ENCODE measurements at regions not wholly inside any gene's neighbourhood (a gene's known extent, or its start where the extent isn't known, plus 50 kb on each side); places are given as distances from the start of the nearest gene placed in this dataset.

DNA sequence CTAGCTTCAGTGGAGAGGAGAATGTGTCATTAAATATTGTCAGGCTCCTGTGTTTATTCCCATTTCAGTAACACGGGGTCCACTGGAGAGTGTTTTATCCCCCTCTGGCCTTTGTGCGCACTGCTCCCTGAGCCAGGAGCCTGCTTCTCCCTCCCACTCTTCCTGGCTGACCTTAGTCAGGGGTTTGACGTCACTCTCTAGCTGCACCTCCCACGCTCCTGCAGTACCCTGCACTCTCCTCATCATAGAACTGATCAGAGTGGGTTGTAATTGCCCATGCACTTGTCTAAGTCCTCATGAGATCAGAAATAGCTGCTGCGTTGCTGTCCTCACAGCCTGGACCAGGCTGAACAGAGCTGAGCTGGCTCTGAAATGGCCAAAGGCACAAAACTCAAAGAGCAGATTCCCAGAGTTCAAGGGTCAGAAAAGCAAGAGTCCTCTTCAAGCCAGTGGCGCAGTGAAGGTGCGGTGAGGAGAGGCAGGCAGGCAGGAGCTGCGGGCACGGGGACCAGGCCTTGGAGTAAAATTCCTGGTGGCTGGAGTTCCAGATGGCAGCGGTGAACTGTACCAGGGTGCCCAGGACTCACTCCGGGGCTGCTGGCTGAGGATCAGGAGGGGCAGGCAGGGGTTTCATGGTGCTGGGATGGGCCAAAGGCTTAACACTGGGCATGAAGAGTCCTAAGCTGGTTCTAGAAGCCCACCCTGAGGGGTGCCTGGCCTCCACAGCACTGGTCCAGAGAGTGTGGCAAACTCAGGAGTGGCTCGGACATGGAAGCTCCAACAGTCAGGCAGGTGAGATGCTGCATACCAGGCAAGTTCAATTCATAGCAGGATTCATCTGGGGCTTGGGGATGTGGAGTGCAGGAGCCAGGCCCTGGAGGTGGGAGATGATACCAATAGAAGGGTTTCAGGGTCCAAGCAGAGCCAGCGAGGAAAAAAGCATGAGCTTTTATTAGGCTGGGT lies 170.9 kb downstream of the SCP2D1 start:
- WGBS, 2 donors, result 87% methylated on average over 13 of the region's 13 CpGs
- no peak for DNase-seq (ENCODE audit: low spot score in 2 of 2)
- no peak overlapping the region for H3K4me3 ChIP-seq (ENCODE audit: low read depth, poor library complexity, severe bottlenecking)
- intact Hi-C loops (cut with DNase I; ENCODE audit: low total_unique reads), result no loop called here
- TF ChIP-seq POLR2A (IDR thresholded peaks at IDR 0.05) (no peak), CTCF (IDR thresholded peaks at IDR 0.05) (no peak)

- WGBS, 2 donors, result 86% methylated on average over 3 to 5 of the region's 5 CpGs
- TF ChIP-seq POLR2A (IDR thresholded peaks at IDR 0.05), result no peak
- no peak for TF ChIP-seq CTCF (IDR thresholded peaks at IDR 0.05)
These were observed 172.0 kb downstream of the SCP2D1 start for GRCh38 chr20:18985551-18985950.

DNA sequence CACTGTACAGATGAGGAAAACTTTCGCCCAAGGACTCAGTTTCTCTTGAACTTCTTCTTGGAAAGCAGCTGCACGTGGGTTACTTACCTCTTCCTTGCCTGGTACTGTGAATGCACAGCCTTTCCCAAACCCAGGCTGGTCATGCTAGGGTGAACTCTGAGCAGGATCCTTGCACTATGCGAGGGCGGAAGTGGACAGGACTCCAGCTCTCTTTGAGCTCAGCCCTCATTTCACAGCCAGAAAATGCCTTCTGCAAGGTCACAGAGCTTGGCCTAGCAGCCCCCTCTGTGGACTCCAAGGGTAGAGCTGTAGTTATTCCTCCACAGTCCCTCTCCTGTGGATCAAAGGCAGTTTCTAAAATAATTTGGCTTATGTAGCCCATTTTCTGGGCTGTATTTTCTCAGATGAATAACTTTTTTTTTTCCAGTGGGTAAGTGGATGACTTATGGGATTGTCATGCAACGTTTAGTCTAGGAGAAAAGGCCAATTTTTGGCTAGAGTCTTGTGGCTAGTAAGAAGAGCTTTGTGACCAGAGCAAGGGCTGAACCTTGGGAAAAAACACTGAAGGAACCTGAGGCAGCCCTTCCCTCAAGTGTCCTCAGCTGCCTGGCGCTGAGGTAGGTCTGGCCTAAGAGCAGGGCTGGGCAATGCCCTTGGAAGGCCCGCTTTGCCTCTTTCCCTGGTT lies 172.7 kb downstream of the SCP2D1 start:
- 75 to 78% methylated on average over 7 of the region's 7 CpGs for WGBS, 2 donors
- intact Hi-C loops (cut with DNase I; ENCODE audit: low total_unique reads), result no loop called here
- TF ChIP-seq CTCF (IDR thresholded peaks at IDR 0.05) (no peak), POLR2A (IDR thresholded peaks at IDR 0.05) (no peak)
- no peak overlapping the region for H3K4me3 ChIP-seq (ENCODE audit: low read depth, poor library complexity, severe bottlenecking)
- DNase-seq (ENCODE audit: low spot score in 2 of 2), result no peak

More at GRCh38 chr20:18985551-18985950, 172.0 kb downstream of the SCP2D1 start:
- H3K4me3 ChIP-seq (ENCODE audit: low read depth, poor library complexity, severe bottlenecking), result no peak overlapping the region
- intact Hi-C loops (cut with DNase I; ENCODE audit: low total_unique reads), result no loop called here
- DNase-seq (ENCODE audit: low spot score in 2 of 2), result no peak

DNA sequence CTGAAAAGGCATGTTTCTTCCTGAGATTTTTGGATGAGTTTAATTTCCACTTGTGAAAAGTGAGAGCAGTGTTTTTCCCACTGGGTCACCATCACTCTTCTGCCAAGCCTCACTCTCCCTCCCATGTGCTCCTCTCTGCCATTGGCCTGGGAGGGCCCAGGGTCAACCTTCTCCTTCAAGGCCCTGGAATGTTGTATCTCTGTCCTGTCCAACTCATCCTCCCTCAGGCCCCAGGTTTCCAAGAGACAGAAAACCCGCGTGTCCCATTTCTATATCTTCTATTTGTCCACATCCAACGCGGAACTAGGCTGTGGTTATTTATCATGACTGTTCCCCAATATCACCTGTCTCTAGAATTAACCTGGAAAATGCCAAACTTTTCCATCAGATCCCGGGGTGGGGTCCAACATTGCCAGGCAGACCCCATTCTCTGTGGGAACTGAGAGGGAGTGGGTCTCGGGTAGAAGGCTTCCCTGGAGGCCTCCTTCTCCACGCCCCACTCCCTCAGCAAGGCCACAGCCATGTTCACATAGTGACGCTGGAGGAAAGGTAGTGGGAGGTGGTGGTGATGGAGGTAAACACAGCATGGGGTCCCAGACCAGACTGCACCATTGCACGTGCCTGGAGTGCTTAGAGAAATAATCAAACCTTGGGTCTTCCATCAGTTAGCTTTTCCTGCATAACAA lies 173.5 kb downstream of the SCP2D1 start:
- peak in 1 of 2 donors; percentile 72 for DNase-seq (ENCODE audit: low spot score in 2 of 2)
- no peak overlapping the region for H3K4me3 ChIP-seq (ENCODE audit: low read depth, poor library complexity, severe bottlenecking)
- WGBS, 2 donors, result 88 to 91% methylated on average over 9 of the region's 9 CpGs
- intact Hi-C loops (cut with DNase I; ENCODE audit: low total_unique reads), result no loop called here
- no peak for TF ChIP-seq CTCF (IDR thresholded peaks at IDR 0.05)
- TF ChIP-seq POLR2A (IDR thresholded peaks at IDR 0.05), result no peak

DNA sequence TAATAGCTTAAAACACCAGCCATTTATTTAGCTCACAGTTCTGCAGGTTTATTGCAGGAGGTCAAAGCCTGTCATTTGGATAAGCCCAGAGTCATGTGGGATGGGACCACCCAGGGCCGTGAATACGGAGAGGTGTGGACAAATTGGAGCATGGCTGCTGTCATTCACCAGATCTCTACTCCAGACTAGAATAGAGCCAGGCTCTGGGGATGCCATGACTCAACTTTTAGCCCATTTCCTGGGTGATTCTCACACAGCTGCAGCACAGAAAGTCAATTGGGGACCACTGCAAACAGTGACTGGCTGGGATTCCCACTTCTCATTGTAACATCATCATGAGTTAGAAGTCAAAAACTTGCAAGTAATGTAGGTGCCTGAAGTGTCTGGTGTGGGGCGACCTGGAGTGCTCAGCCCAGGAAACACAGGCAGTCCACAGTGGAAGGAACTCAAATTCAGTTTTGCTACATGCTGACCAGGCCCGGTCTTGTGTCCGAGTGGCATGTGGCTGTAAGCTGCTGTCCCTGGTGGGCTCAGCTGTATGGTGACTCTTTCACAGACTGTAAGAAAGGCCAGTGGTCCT lies 174.3 kb downstream of the SCP2D1 start:
- DNase-seq (ENCODE audit: low spot score in 2 of 2), result peak in 1 of 2 donors; percentile 57
- intact Hi-C loops (cut with DNase I; ENCODE audit: low total_unique reads), result no loop called here
- H3K4me3 ChIP-seq (ENCODE audit: low read depth, poor library complexity, severe bottlenecking), result no peak overlapping the region

More for the DNA sequence above, 174.3 kb downstream of the SCP2D1 start:
- 92 to 97% methylated on average over 5 of the region's 5 CpGs for WGBS, 2 donors
- TF ChIP-seq POLR2A (IDR thresholded peaks at IDR 0.05) (no peak), CTCF (IDR thresholded peaks at IDR 0.05) (no peak)

Measured in lower leg skin (tissue), 4 donors.